ENCODE measurements at regions not wholly inside any gene's neighbourhood (a gene's known extent, or its start where the extent isn't known, plus 50 kb on each side); places are given as distances from the start of the nearest gene placed in this dataset.

DNA sequence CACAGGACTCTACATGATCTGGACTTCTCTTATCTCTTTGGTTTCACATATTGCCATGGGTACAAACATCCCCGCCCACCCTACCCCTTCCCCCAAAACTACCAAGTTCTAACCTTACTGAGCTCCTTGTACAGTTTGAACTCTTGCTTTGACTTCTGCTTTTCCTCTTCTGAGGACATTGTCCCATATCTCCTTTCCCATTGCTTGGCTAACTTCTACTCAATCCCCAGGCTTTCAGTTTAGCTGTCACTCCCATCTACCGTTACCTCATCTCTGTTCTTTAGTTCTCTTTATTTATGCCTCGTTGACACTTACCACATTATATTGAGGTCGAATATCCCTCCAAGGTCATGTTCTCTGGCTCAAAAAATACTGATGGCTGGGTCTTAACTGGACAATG is 393.5 kb upstream of the CADM1 start:
- Histone ChIP-seq H3K36me3 (no peaks in the 10 kb centered on the region), H3K4me3 (no peak overlapping the region), H3K27me3 (no peaks in the 10 kb centered on the region), H3K27ac (no peak overlapping the region), H3K9me3 (no peaks in the 10 kb centered on the region), H3K4me1 (no peaks in the 10 kb centered on the region)
- in situ Hi-C loops (cut with MboI; ENCODE audit: low sequenced_read_pairs in 4 of 4), result no loop called here
- intact Hi-C loops (cut with DNase I; ENCODE audit: low total_unique reads), result no loop called here
- ATAC-seq (no peak), DNase-seq (no peak)
- no peak for TF ChIP-seq POLR2A (IDR thresholded peaks at IDR 0.05)
- TF ChIP-seq, protein P1, sequence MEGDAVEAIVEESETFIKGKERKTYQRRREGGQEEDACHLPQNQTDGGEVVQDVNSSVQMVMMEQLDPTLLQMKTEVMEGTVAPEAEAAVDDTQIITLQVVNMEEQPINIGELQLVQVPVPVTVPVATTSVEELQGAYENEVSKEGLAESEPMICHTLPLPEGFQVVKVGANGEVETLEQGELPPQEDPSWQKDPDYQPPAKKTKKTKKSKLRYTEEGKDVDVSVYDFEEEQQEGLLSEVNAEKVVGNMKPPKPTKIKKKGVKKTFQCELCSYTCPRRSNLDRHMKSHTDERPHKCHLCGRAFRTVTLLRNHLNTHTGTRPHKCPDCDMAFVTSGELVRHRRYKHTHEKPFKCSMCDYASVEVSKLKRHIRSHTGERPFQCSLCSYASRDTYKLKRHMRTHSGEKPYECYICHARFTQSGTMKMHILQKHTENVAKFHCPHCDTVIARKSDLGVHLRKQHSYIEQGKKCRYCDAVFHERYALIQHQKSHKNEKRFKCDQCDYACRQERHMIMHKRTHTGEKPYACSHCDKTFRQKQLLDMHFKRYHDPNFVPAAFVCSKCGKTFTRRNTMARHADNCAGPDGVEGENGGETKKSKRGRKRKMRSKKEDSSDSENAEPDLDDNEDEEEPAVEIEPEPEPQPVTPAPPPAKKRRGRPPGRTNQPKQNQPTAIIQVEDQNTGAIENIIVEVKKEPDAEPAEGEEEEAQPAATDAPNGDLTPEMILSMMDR (IDR thresholded peaks at IDR 0.05 in 4 of 5, conservative IDR thresholded peaks at IDR 0.05 in 1 of 5), result no peak

DNA sequence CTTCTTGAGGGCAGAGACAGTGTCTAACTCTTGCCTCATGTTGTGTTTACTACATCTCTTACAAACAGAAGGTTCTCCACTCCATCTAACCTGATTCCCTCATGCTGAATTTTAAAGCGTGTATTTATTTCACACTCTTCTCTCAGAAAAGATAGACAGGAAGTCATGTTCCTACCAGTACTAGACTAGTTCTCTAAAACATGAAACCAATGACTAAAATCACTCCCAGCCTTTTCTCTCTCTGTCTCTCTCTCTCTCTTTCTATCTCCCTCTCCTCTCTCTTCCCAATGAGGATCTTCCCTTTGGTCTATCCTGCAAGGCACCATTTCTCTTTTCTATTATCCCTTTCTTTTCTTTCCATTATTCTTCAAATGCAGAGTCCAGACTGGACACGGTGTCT is 391.9 kb upstream of the CADM1 start:
- intact Hi-C loops (cut with DNase I; ENCODE audit: low total_unique reads) (no loop called here), in situ Hi-C loops (cut with MboI; ENCODE audit: low sequenced_read_pairs in 4 of 4) (no loop called here)
- DNase-seq, result no peak

DNA sequence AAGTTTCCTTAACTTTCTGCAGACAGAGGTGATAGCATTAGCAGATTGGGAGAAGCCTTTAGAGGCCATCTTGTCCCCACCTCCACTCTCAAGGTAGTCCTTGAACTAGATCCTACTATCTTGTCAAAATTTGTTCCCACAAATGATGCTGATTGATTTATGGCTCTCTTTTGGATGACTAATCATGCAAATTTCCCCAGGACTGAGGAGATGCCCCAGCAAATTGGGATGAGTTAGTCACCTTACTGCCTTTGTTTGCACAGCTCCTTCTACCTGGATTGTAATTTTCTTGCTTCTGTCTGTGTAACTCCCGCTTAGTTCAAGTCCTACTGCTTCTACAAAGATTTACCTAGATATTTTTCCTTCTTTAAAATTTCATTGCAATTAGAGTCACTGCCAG is 391.4 kb upstream of the CADM1 start:
- ATAC-seq (no peak), DNase-seq (no peak)
- Histone ChIP-seq H3K27ac (no peak overlapping the region), H3K4me3 (no peak overlapping the region), H3K4me1 (no peaks in the 10 kb centered on the region), H3K36me3 (no peaks in the 10 kb centered on the region), H3K9me3 (no peaks in the 10 kb centered on the region), H3K27me3 (no peaks in the 10 kb centered on the region)
- in situ Hi-C loops (cut with MboI; ENCODE audit: low sequenced_read_pairs in 4 of 4) (no loop called here), intact Hi-C loops (cut with DNase I; ENCODE audit: low total_unique reads) (no loop called here)
- no peak for TF ChIP-seq POLR2A (IDR thresholded peaks at IDR 0.05)
- TF ChIP-seq, protein P1 (IDR thresholded peaks at IDR 0.05 in 4 of 5, conservative IDR thresholded peaks at IDR 0.05 in 1 of 5), result no peak

More for the DNA sequence above, 391.9 kb upstream of the CADM1 start:
- TF ChIP-seq POLR2A (IDR thresholded peaks at IDR 0.05), result no peak
- TF ChIP-seq, protein P1 (IDR thresholded peaks at IDR 0.05 in 4 of 5, conservative IDR thresholded peaks at IDR 0.05 in 1 of 5), result no peak
- no peak overlapping the region for H3K27ac ChIP-seq
- H3K4me3 ChIP-seq, result no peak overlapping the region
- no peaks in the 10 kb centered on the region for H3K27me3 ChIP-seq
- ATAC-seq, result no peak
- H3K9me3 ChIP-seq, result no peaks in the 10 kb centered on the region
- H3K36me3 ChIP-seq, result no peaks in the 10 kb centered on the region
- no peaks in the 10 kb centered on the region for H3K4me1 ChIP-seq

DNA sequence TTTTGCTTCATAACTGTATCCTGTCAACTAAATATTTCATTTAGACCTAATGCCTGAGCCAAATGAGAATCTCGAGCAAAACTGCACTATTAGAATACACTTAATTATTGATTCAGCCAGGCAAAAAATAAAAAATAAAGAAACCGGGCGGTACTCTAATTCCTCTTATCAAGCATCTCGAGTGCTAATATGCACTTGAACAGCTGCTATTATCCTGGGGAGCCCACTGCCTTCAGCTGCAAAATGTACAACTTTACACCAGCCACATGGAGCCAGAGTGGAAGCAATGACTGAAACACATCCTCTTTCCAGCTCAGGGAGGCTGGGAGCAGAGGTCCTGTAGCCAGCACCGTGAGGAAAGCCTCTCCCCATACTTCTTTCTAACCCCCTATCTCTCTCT is 390.0 kb upstream of the CADM1 start:
- H3K4me1 ChIP-seq, result no peaks in the 10 kb centered on the region
- ATAC-seq (no peak), DNase-seq (no peak)
- in situ Hi-C loops (cut with MboI; ENCODE audit: low sequenced_read_pairs in 4 of 4), result no loop called here
- H3K9me3 ChIP-seq, result no peaks in the 10 kb centered on the region
- no peak overlapping the region for H3K4me3 ChIP-seq
- intact Hi-C loops (cut with DNase I; ENCODE audit: low total_unique reads), result no loop called here
- no peaks in the 10 kb centered on the region for H3K36me3 ChIP-seq
- no peak overlapping the region for H3K27ac ChIP-seq
- H3K27me3 ChIP-seq, result no peaks in the 10 kb centered on the region
- TF ChIP-seq POLR2A (IDR thresholded peaks at IDR 0.05), result no peak
- TF ChIP-seq, protein P1 (IDR thresholded peaks at IDR 0.05 in 4 of 5, conservative IDR thresholded peaks at IDR 0.05 in 1 of 5), result no peak

DNA sequence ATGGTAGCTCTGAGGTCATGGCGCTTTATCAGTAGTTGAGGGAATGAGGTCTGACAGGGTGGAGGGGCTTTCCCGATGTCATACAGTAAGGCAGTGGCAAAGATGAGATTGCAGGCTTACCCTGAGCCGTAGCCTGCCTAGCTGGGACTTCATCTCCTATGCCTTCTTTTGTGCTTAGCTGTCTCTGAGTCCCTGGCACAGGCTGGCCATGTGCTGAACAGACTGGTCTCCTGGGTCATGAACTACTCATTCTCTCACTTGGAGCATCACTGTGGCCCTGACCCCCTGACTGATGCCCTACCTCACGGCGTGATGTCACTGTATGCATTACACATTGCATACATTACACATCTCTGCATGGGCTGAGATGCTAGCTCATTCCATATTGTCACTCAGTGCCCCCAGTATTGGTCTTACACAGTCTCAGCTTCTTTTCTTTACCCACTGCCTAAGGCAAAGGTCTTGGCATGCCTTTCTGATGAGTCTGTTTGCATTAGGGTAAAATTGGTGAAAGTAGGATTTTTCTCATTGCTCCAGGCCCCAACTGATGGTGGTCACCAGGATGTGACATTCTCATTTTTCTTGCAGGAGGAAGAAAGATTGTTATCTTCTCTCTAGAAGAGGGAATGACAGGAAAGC is 389.4 kb upstream of the CADM1 start:
- Histone ChIP-seq H3K36me3 (no peaks in the 10 kb centered on the region), H3K4me1 (no peaks in the 10 kb centered on the region), H3K27me3 (no peaks in the 10 kb centered on the region), H3K27ac (no peak overlapping the region), H3K4me3 (no peak overlapping the region), H3K9me3 (no peaks in the 10 kb centered on the region)
- intact Hi-C loops (cut with DNase I; ENCODE audit: low total_unique reads) (no loop called here), in situ Hi-C loops (cut with MboI; ENCODE audit: low sequenced_read_pairs in 4 of 4) (no loop called here)
- ATAC-seq (no peak), DNase-seq (no peak)
- no peak for TF ChIP-seq POLR2A (IDR thresholded peaks at IDR 0.05)
- TF ChIP-seq, protein P1 (IDR thresholded peaks at IDR 0.05 in 4 of 5, conservative IDR thresholded peaks at IDR 0.05 in 1 of 5), result no peak

Data from gastrocnemius medialis (tissue), 4 donors.